SK-N-MC (cell line): ENCODE measurements at regions not wholly inside any gene's neighbourhood (a gene's known extent, or its start where the extent isn't known, plus 50 kb on each side); places are given as distances from the start of the nearest gene placed in this dataset.
"Not testable (repeated sequence)": the region's sequence is repeated elsewhere in the genome, so short reads cannot be mapped to it uniquely, and the experiment has no call there.

Experiments
- DNase-seq: peaks from one replicate; pipeline ENCODE4 v3.0.0-alpha.2; 2011; ENCODE audit warnings: low read depth, low spot score
- H3K27ac ChIP-seq: fragments of 200-600 bp; sonication (generic); 2 replicates; pipeline ENCODE4 v1.5.1; 2016; ENCODE audit warnings: mixed run types
- H3K36me3 ChIP-seq: fragments of 200-600 bp; sonication (generic); 2 replicates; pipeline ENCODE4 v1.6.1; 2017; ENCODE audit warnings: antibody characterized with exemption, low read length, mixed read lengths; ENCODE audit not compliant: insufficient read depth
- H3K4me3 ChIP-seq: fragments of 200-600 bp; sonication (generic); 2 replicates; pipeline ENCODE4 v1.5.1; 2016
- H3K9ac ChIP-seq: fragments of 200-600 bp; sonication (generic); 2 replicates; pipeline ENCODE4 v1.8.0; 2017; ENCODE audit warnings: mixed run types, mixed read lengths; ENCODE audit not compliant: insufficient read length
- H3K9me3 ChIP-seq: fragments of 200-600 bp; sonication (generic); 2 replicates; pipeline ENCODE4 v1.6.1; 2017; ENCODE audit warnings: low read depth, mild to moderate bottlenecking, antibody characterized with exemption, low read length, moderate library complexity, mixed read lengths
- EZH2 ChIP-seq: fragments of 200-600 bp; sonication (generic); IDR thresholded peaks from one replicate; pipeline ENCODE4 v1.6.1; 2017; ENCODE audit warnings: antibody characterized with exemption
- FOXP2 ChIP-seq: optimal IDR thresholded peaks from 2 replicates; pipeline ENCODE3; 2011; ENCODE audit warnings: mild to moderate bottlenecking, moderate library complexity; ENCODE audit not compliant: insufficient read depth; ENCODE audit errors: extremely low read length, control extremely low read depth
- POLR2AphosphoS5 ChIP-seq: IDR thresholded peaks from 2 replicates; pipeline ENCODE4 v1.6.1; 2012; ENCODE audit warnings: mild to moderate bottlenecking, low read depth, low read length, borderline replicate concordance

- Histone ChIP-seq H3K27ac (no peak overlapping the region), H3K4me3 (no peak overlapping the region), H3K36me3 (no peaks in the 10 kb centered on the region), H3K9me3 (no peaks in the 10 kb centered on the region), H3K9ac (no peak overlapping the region)
- no peak for DNase-seq
- TF ChIP-seq EZH2 (no peak), FOXP2 (no peak), POLR2AphosphoS5 (no peak)
Observed at GRCh38 chr9:95718263-95718662, 157.2 kb upstream of the ERCC6L2 start.

- TF ChIP-seq FOXP2 (no peak), POLR2AphosphoS5 (no peak), EZH2 (no peak)
Observed at GRCh38 chr9:95715868-95716435, 159.5 kb upstream of the ERCC6L2 start.

GRCh38 chr9:95710446-95710845, 165.0 kb upstream of the ERCC6L2 start:
- no peak overlapping the region for H3K9ac ChIP-seq
- H3K9me3 ChIP-seq, result no peaks in the 10 kb centered on the region
- no peak overlapping the region for H3K4me3 ChIP-seq
- TF ChIP-seq EZH2, result no peak
- no peak for TF ChIP-seq POLR2AphosphoS5
- no peak for TF ChIP-seq FOXP2
- H3K27ac ChIP-seq, result no peak overlapping the region
- DNase-seq, result no peak
- H3K36me3 ChIP-seq, result no peaks in the 10 kb centered on the region

More at GRCh38 chr9:95715868-95716435, 159.5 kb upstream of the ERCC6L2 start:
- Histone ChIP-seq H3K36me3 (no peaks in the 10 kb centered on the region), H3K9me3 (no peaks in the 10 kb centered on the region), H3K27ac (no peak overlapping the region), H3K9ac (no peak overlapping the region), H3K4me3 (no peak overlapping the region)
- DNase-seq, result no peak

GRCh38 chr9:95696701-95697100, 178.8 kb upstream of the ERCC6L2 start:
- no peak overlapping the region for H3K27ac ChIP-seq
- no peak overlapping the region for H3K9ac ChIP-seq

GRCh38 chr9:95691435-95691834, 174.7 kb upstream of the PTCH1 start:
- H3K9ac ChIP-seq, result no peak overlapping the region
- H3K27ac ChIP-seq, result no peak overlapping the region
- H3K36me3 ChIP-seq, result no peaks in the 10 kb centered on the region

More at GRCh38 chr9:95696701-95697100, 178.8 kb upstream of the ERCC6L2 start:
- no peaks in the 10 kb centered on the region for H3K9me3 ChIP-seq
- H3K4me3 ChIP-seq, result no peak overlapping the region
- DNase-seq, result no peak
- TF ChIP-seq EZH2 (no peak), FOXP2 (no peak), POLR2AphosphoS5 (no peak)
- no peaks in the 10 kb centered on the region for H3K36me3 ChIP-seq

GRCh38 chr9:95689669-95690068, 172.9 kb upstream of the PTCH1 start:
- Histone ChIP-seq H3K36me3 (no peaks in the 10 kb centered on the region), H3K9ac (no peak overlapping the region), H3K27ac (no peak overlapping the region), H3K4me3 (no peak overlapping the region), H3K9me3 (no peaks in the 10 kb centered on the region)
- no peak for TF ChIP-seq EZH2
- TF ChIP-seq POLR2AphosphoS5, result no peak
- no peak for DNase-seq

More at GRCh38 chr9:95691435-95691834, 174.7 kb upstream of the PTCH1 start:
- no peak for DNase-seq
- TF ChIP-seq EZH2 (no peak), FOXP2 (no peak), POLR2AphosphoS5 (no peak)
- no peak overlapping the region for H3K4me3 ChIP-seq
- no peaks in the 10 kb centered on the region for H3K9me3 ChIP-seq

- DNase-seq, result no peak
- Histone ChIP-seq H3K9ac (no peak overlapping the region), H3K36me3 (no peaks in the 10 kb centered on the region), H3K4me3 (no peak overlapping the region), H3K27ac (no peak overlapping the region), H3K9me3 (no peaks in the 10 kb centered on the region)
- no peak for TF ChIP-seq POLR2AphosphoS5
- no peak for TF ChIP-seq EZH2
- no peak for TF ChIP-seq FOXP2
Observed at GRCh38 chr9:95684516-95684915, 167.7 kb upstream of the PTCH1 start.

GRCh38 chr9:95680306-95680705, 163.5 kb upstream of the PTCH1 start:
- DNase-seq, H3K9ac ChIP-seq, H3K4me3 ChIP-seq, H3K9me3 ChIP-seq, H3K27ac ChIP-seq, H3K36me3 ChIP-seq: not testable (repeated sequence)

GRCh38 chr9:95679874-95680273, 163.1 kb upstream of the PTCH1 start:
- H3K4me3 ChIP-seq, result no peak overlapping the region
- no peak overlapping the region for H3K27ac ChIP-seq
- TF ChIP-seq EZH2 (no peak), POLR2AphosphoS5 (no peak), FOXP2 (no peak)
- no peak for DNase-seq
- H3K9ac ChIP-seq, result no peak overlapping the region
- H3K36me3 ChIP-seq, result no peaks in the 10 kb centered on the region
- H3K9me3 ChIP-seq, result no peaks in the 10 kb centered on the region

GRCh38 chr9:95678759-95679158, 162.0 kb upstream of the PTCH1 start:
- no peak for DNase-seq

More at GRCh38 chr9:95678759-95679158, 162.0 kb upstream of the PTCH1 start:
- Histone ChIP-seq H3K9me3 (no peaks in the 10 kb centered on the region), H3K27ac (no peak overlapping the region), H3K36me3 (no peaks in the 10 kb centered on the region), H3K4me3 (no peak overlapping the region), H3K9ac (no peak overlapping the region)
- no peak for TF ChIP-seq POLR2AphosphoS5
- TF ChIP-seq FOXP2, result no peak
- no peak for TF ChIP-seq EZH2
